C4-2B (cell line): ENCODE measurements at regions not wholly inside any gene's neighbourhood (a gene's known extent, or its start where the extent isn't known, plus 50 kb on each side); places are given as distances from the start of the nearest gene placed in this dataset.

Experiments used
- H3K27ac ChIP-seq: fragments of 450-650 bp; 2 replicates; pipeline ENCODE4 v1.5.1; 2017
- CTCF ChIP-seq: fragments of 450-650 bp; conservative IDR thresholded peaks from 2 replicates; pipeline ENCODE4 v1.5.1; 2017; ENCODE audit warnings: mild to moderate bottlenecking
- ZFX ChIP-seq: fragments of 450-650 bp; IDR thresholded peaks from 2 replicates; pipeline ENCODE4 v1.6.1; 2017

GRCh38 chr6:26225848-26226578 lies 138.8 kb downstream of the HFE start:
- H3K27ac ChIP-seq: no peak overlapping the region
- TF ChIP-seq CTCF: no peak

GRCh38 chr6:26226579-26226967 lies 138.4 kb upstream of the BTN3A2 start:
- TF ChIP-seq ZFX: no peak
- TF ChIP-seq CTCF: no peak

GRCh38 chr6:26230351-26230750 lies 134.6 kb upstream of the BTN3A2 start:
- TF ChIP-seq ZFX: no peak
- TF ChIP-seq CTCF: no peak
- no peak overlapping the region for H3K27ac ChIP-seq

More at GRCh38 chr6:26226579-26226967, 138.4 kb upstream of the BTN3A2 start:
- no peak overlapping the region for H3K27ac ChIP-seq

GRCh38 chr6:26231006-26231587 lies 133.9 kb upstream of the BTN3A2 start:
- H3K27ac ChIP-seq: no peak overlapping the region
- no peak for TF ChIP-seq ZFX
- no peak for TF ChIP-seq CTCF

GRCh38 chr6:26232306-26232939 lies 132.6 kb upstream of the BTN3A2 start:
- H3K27ac ChIP-seq: no peak overlapping the region
- no peak for TF ChIP-seq CTCF
- TF ChIP-seq ZFX: no peak

- TF ChIP-seq ZFX: no peak
- no peak for TF ChIP-seq CTCF
- H3K27ac ChIP-seq: no peak overlapping the region
Measured at GRCh38 chr6:26232940-26233648, 131.9 kb upstream of the BTN3A2 start.
